ENCODE measurements at regions not wholly inside any gene's neighbourhood (a gene's known extent, or its start where the extent isn't known, plus 50 kb on each side); places are given as distances from the start of the nearest gene placed in this dataset.
A peak's percentile ranks its signal among the peaks of the same experiment; 100 is the strongest.

GRCh38 chr18:78873926-78874500, 105.6 kb upstream of the SALL3 start:
- Histone ChIP-seq H3K4me2 (ENCODE audit: insufficient read depth, low read length, poor library complexity, severe bottlenecking) (no peak overlapping the region), H2BK120ac (ENCODE audit: low read depth, low read length) (no peak overlapping the region), H3K4me1 (ENCODE audit: control insufficient read depth in 2 of 2, insufficient read depth in 1 of 2, low read depth in 1 of 2, low read length in 2 of 2) (peaks cover 0 to 5% of the 10 kb centered on the region in 2 donors), H2AK5ac (ENCODE audit: low read depth, low read length) (no peak overlapping the region), H3K18ac (ENCODE audit: low read length) (no peak overlapping the region), H3K4ac (ENCODE audit: low read length) (no peak overlapping the region), H2BK12ac (ENCODE audit: low read length) (no peak overlapping the region), H2BK5ac (ENCODE audit: low read length) (no peak overlapping the region), H3K36me3 (replicated peaks in 1 of 2; ENCODE audit: control insufficient read depth in 2 of 2, insufficient read depth in 2 of 2, low read length in 2 of 2) (no peaks in the 10 kb centered on the region), H3K9ac (ENCODE audit: low read depth, low read length, poor library complexity) (no peak overlapping the region), H2AFZ (ENCODE audit: low read length) (no peak overlapping the region), H4K91ac (ENCODE audit: low read depth, low read length, poor library complexity) (no peak overlapping the region), H3K79me1 (ENCODE audit: low read depth, low read length) (no peaks in the 10 kb centered on the region), H3K27me3 (ENCODE audit: control insufficient read depth in 3 of 3, insufficient read depth in 3 of 3, low read depth in 1 of 3, low read length in 3 of 3) (no peaks in the 10 kb centered on the region), H3K23ac (ENCODE audit: low read depth, low read length, poor library complexity) (no peak overlapping the region), H2BK15ac (ENCODE audit: low read length) (no peak overlapping the region), H4K8ac (ENCODE audit: low read depth, low read length) (no peak overlapping the region), H3K4me3 (ENCODE audit: low read length in 2 of 2) (no peak overlapping the region), H3K27ac (replicated peaks; ENCODE audit: low read length) (no peak overlapping the region), H3K14ac (ENCODE audit: low read length) (no peak overlapping the region), H3K9me3 (replicated peaks in 1 of 2; ENCODE audit: control insufficient read depth in 2 of 2, insufficient read depth in 1 of 2, low read depth in 1 of 2, low read length in 2 of 2) (no peaks in the 10 kb centered on the region)
- no CpG with 5 or more reads among the region's 6 CpGs for WGBS, 2 donors (ENCODE audit: extremely low coverage in 2 of 2, insufficient read length in 2 of 2, insufficient replicate concordance in 1 of 2)
- DNase-seq (ENCODE audit: low spot score): no peak

DNA sequence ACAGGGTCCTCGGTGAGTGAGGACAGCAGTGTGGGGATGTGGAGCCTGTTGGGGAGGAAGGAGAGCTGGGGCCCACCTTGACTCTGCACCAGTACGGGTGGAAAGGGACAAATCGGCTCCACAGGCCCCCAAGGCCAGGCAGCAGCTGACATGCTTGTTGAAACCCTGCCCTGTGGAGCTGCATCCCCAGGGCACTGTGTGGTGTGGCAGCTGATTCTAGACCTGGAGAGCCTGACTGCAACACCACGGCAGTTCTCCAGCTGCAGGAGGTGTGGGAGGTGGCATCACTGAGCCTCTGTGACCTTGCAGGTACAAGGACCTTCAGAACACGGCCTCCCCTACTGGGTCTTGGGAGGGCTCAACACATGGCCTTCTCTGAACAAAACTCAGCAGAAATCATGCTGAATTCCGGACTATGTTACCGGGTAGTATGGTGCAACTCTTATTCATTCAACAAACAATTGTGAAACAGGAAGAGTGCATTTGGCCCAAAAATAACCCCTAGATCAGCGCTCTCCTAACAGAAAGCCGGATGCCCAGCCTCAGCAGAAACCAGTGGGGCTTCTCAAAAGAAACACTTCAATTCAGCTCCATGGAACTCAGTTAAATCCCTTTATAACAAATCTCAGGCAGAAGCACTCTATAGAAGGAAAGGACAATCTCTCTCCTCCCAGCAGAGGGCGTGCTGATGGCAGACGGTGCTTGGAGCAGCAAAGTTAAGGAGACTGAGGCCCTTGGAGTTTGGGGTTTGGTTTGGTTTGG, 104.4 kb upstream of the SALL3 start:
- Histone ChIP-seq H4K8ac (ENCODE audit: low read depth, low read length) (no peak overlapping the region), H3K18ac (ENCODE audit: low read length) (peak overlapping the region; percentile 25), H3K4me3 (ENCODE audit: low read length in 2 of 2) (no peak overlapping the region), H3K14ac (ENCODE audit: low read length) (peak overlapping the region; percentile 60), H3K9ac (ENCODE audit: low read depth, low read length, poor library complexity) (no peak overlapping the region), H2BK15ac (ENCODE audit: low read length) (peak overlapping the region; percentile 82), H2BK5ac (ENCODE audit: low read length) (peak overlapping the region; percentile 43), H2AK5ac (ENCODE audit: low read depth, low read length) (peak overlapping the region; percentile 86), H3K9me3 (replicated peaks in 1 of 2; ENCODE audit: control insufficient read depth in 2 of 2, insufficient read depth in 1 of 2, low read depth in 1 of 2, low read length in 2 of 2) (no peaks in the 10 kb centered on the region), H4K91ac (ENCODE audit: low read depth, low read length, poor library complexity) (no peak overlapping the region), H3K4me1 (ENCODE audit: control insufficient read depth in 2 of 2, insufficient read depth in 1 of 2, low read depth in 1 of 2, low read length in 2 of 2) (peaks cover 0 to 5% of the 10 kb centered on the region in 2 donors), H3K23ac (ENCODE audit: low read depth, low read length, poor library complexity) (no peak overlapping the region), H3K4ac (ENCODE audit: low read length) (no peak overlapping the region), H2BK12ac (ENCODE audit: low read length) (no peak overlapping the region), H3K27me3 (ENCODE audit: control insufficient read depth in 3 of 3, insufficient read depth in 3 of 3, low read depth in 1 of 3, low read length in 3 of 3) (no peaks in the 10 kb centered on the region), H3K79me1 (ENCODE audit: low read depth, low read length) (no peaks in the 10 kb centered on the region), H3K27ac (replicated peaks; ENCODE audit: low read length) (no peak overlapping the region), H2AFZ (ENCODE audit: low read length) (no peak overlapping the region), H3K4me2 (ENCODE audit: insufficient read depth, low read length, poor library complexity, severe bottlenecking) (no peak overlapping the region), H2BK120ac (ENCODE audit: low read depth, low read length) (no peak overlapping the region), H3K36me3 (replicated peaks in 1 of 2; ENCODE audit: control insufficient read depth in 2 of 2, insufficient read depth in 2 of 2, low read length in 2 of 2) (no peaks in the 10 kb centered on the region)
- DNase-seq (ENCODE audit: low spot score): peak; percentile 24
- no CpG with 5 or more reads among the region's 11 CpGs for WGBS, 2 donors (ENCODE audit: extremely low coverage in 2 of 2, insufficient read length in 2 of 2, insufficient replicate concordance in 1 of 2)

DNA sequence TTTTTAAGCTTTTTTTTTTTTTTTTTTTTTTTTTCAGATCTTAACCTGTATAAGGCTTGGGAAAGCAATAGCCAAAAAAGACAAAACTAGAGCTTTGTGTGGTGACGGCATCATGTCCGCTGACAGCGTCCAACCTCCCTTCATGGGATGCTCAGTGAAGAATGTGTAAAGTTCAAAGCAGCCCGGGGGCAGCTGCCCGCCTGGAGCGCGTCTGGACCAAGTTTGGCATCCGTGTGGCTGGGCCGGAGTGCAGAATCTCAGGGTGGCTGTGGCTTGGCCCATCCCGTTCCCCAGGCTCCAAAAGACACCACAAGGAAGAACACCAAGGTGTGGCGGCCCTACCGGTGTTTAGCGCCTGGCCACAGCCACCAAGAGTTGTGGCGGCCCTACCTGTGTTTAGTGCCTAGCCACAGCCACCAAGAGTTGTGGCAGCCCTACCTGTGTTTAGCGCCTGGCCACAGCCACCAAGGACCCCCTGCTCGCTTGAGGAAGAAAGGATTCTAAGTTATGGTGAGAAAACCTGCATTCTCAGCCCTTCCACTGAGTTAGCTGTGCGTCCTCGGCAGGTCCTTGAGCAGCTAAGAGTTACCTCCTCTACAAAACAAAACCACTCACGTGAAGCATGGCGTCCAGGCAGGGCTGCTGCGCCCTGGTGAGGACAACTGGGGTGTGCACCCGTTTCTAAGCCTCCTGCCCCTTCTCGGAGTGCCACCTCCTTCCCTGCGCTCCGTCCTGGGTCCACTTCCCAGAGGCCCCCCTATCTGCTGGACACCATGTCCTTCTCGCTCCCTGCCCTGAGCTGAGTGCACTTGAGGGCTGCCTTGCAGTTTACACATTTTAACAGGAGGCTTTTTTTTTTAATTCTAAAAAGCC, 103.6 kb upstream of the SALL3 start:
- Histone ChIP-seq H4K8ac (ENCODE audit: low read depth, low read length) (no peak overlapping the region), H3K4me1 (ENCODE audit: control insufficient read depth in 2 of 2, insufficient read depth in 1 of 2, low read depth in 1 of 2, low read length in 2 of 2) (peaks cover 0 to 5% of the 10 kb centered on the region in 2 donors), H3K79me1 (ENCODE audit: low read depth, low read length) (no peaks in the 10 kb centered on the region), H4K91ac (ENCODE audit: low read depth, low read length, poor library complexity) (peak overlapping the region; percentile 93), H3K4me3 (ENCODE audit: low read length in 2 of 2) (no peak overlapping the region), H3K36me3 (replicated peaks in 1 of 2; ENCODE audit: control insufficient read depth in 2 of 2, insufficient read depth in 2 of 2, low read length in 2 of 2) (no peaks in the 10 kb centered on the region), H3K9ac (ENCODE audit: low read depth, low read length, poor library complexity) (no peak overlapping the region), H2BK15ac (ENCODE audit: low read length) (peak overlapping the region; percentile 69), H3K27ac (replicated peaks; ENCODE audit: low read length) (no peak overlapping the region), H3K4me2 (ENCODE audit: insufficient read depth, low read length, poor library complexity, severe bottlenecking) (no peak overlapping the region), H2BK120ac (ENCODE audit: low read depth, low read length) (no peak overlapping the region), H2AK5ac (ENCODE audit: low read depth, low read length) (peak overlapping the region; percentile 9), H2AFZ (ENCODE audit: low read length) (no peak overlapping the region), H3K9me3 (replicated peaks in 1 of 2; ENCODE audit: control insufficient read depth in 2 of 2, insufficient read depth in 1 of 2, low read depth in 1 of 2, low read length in 2 of 2) (no peaks in the 10 kb centered on the region), H3K18ac (ENCODE audit: low read length) (peak overlapping the region; percentile 81), H2BK5ac (ENCODE audit: low read length) (peak overlapping the region; percentile 54), H3K14ac (ENCODE audit: low read length) (peak overlapping the region; percentile 49), H2BK12ac (ENCODE audit: low read length) (peak overlapping the region; percentile 63), H3K23ac (ENCODE audit: low read depth, low read length, poor library complexity) (peak overlapping the region; percentile 8), H3K4ac (ENCODE audit: low read length) (no peak overlapping the region), H3K27me3 (ENCODE audit: control insufficient read depth in 3 of 3, insufficient read depth in 3 of 3, low read depth in 1 of 3, low read length in 3 of 3) (no peaks in the 10 kb centered on the region)
- DNase-seq (ENCODE audit: low spot score): no peak
- WGBS, 2 donors (ENCODE audit: extremely low coverage in 2 of 2, insufficient read length in 2 of 2, insufficient replicate concordance in 1 of 2): no CpG with 5 or more reads among the region's 26 CpGs

- H2AFZ ChIP-seq (ENCODE audit: low read length): no peak overlapping the region
These were observed 102.8 kb upstream of the SALL3 start for GRCh38 chr18:78876868-78877267.

More at GRCh38 chr18:78876868-78877267, 102.8 kb upstream of the SALL3 start:
- no peak overlapping the region for H4K91ac ChIP-seq (ENCODE audit: low read depth, low read length, poor library complexity)
- H2BK15ac ChIP-seq (ENCODE audit: low read length): no peak overlapping the region
- H3K9me3 ChIP-seq (replicated peaks in 1 of 2; ENCODE audit: control insufficient read depth in 2 of 2, insufficient read depth in 1 of 2, low read depth in 1 of 2, low read length in 2 of 2): no peaks in the 10 kb centered on the region
- no peak overlapping the region for H3K23ac ChIP-seq (ENCODE audit: low read depth, low read length, poor library complexity)
- H3K36me3 ChIP-seq (replicated peaks in 1 of 2; ENCODE audit: control insufficient read depth in 2 of 2, insufficient read depth in 2 of 2, low read length in 2 of 2): no peaks in the 10 kb centered on the region
- no peak overlapping the region for H3K4me3 ChIP-seq (ENCODE audit: low read length in 2 of 2)
- no peak for DNase-seq (ENCODE audit: low spot score)
- H3K14ac ChIP-seq (ENCODE audit: low read length): no peak overlapping the region
- H3K27me3 ChIP-seq (ENCODE audit: control insufficient read depth in 3 of 3, insufficient read depth in 3 of 3, low read depth in 1 of 3, low read length in 3 of 3): no peaks in the 10 kb centered on the region
- H3K27ac ChIP-seq (replicated peaks; ENCODE audit: low read length): no peak overlapping the region
- H3K18ac ChIP-seq (ENCODE audit: low read length): no peak overlapping the region
- H3K4me1 ChIP-seq (ENCODE audit: control insufficient read depth in 2 of 2, insufficient read depth in 1 of 2, low read depth in 1 of 2, low read length in 2 of 2): peaks cover 0 to 5% of the 10 kb centered on the region in 2 donors
- no peak overlapping the region for H3K4me2 ChIP-seq (ENCODE audit: insufficient read depth, low read length, poor library complexity, severe bottlenecking)
- H2BK5ac ChIP-seq (ENCODE audit: low read length): no peak overlapping the region
- no peak overlapping the region for H2AK5ac ChIP-seq (ENCODE audit: low read depth, low read length)
- H3K79me1 ChIP-seq (ENCODE audit: low read depth, low read length): no peaks in the 10 kb centered on the region
- H2BK120ac ChIP-seq (ENCODE audit: low read depth, low read length): no peak overlapping the region
- WGBS, 2 donors (ENCODE audit: extremely low coverage in 2 of 2, insufficient read length in 2 of 2, insufficient replicate concordance in 1 of 2): no CpG with 5 or more reads among the region's 8 CpGs
- no peak overlapping the region for H4K8ac ChIP-seq (ENCODE audit: low read depth, low read length)
- no peak overlapping the region for H2BK12ac ChIP-seq (ENCODE audit: low read length)
- no peak overlapping the region for H3K4ac ChIP-seq (ENCODE audit: low read length)
- H3K9ac ChIP-seq (ENCODE audit: low read depth, low read length, poor library complexity): no peak overlapping the region

All from neuronal stem cell (in vitro differentiated cells).